PC-9 (cell line): ENCODE measurements at regions not wholly inside any gene's neighbourhood (a gene's known extent, or its start where the extent isn't known, plus 50 kb on each side); places are given as distances from the start of the nearest gene placed in this dataset.

Source experiments
- CTCF ChIP-seq: fragments of 200-600 bp; sonication (generic); conservative IDR thresholded peaks from 2 replicates; pipeline ENCODE4 v1.6.1; 2017; ENCODE audit warnings: mixed run types, antibody characterized with exemption, mild to moderate bottlenecking, moderate library complexity
- EZH2 ChIP-seq: fragments of 200-600 bp; sonication (generic); IDR thresholded peaks from 2 replicates; pipeline ENCODE4 v1.8.0; 2017; ENCODE audit warnings: antibody characterized with exemption, low read depth

- TF ChIP-seq CTCF: no peak
- no peak for TF ChIP-seq EZH2
These were observed 602.7 kb upstream of the FOXG1 start for GRCh38 chr14:28163897-28164296.
